ENCODE measurements at regions not wholly inside any gene's neighbourhood (a gene's known extent, or its start where the extent isn't known, plus 50 kb on each side); places are given as distances from the start of the nearest gene placed in this dataset.

- no peak for TF ChIP-seq CEBPB (IDR thresholded peaks at IDR 0.05; ENCODE audit: low read depth, low read length)
- TF ChIP-seq POLR2A (IDR thresholded peaks at IDR 0.05; ENCODE audit: control extremely low read depth in 1 of 2, low read depth in 2 of 2, low read length in 2 of 2) = no peak
- TF ChIP-seq CTCF (IDR thresholded peaks at IDR 0.05; ENCODE audit: control extremely low read depth in 1 of 3, insufficient read depth in 1 of 3, low read depth in 1 of 3, low read length in 3 of 3) = no peak
- TF ChIP-seq EZH2 (IDR thresholded peaks at IDR 0.05; ENCODE audit: low read depth, low read length, severe bottlenecking) = no peak
- no peak for TF ChIP-seq CREB1 (IDR thresholded peaks at IDR 0.05)
- TF ChIP-seq GABPA (IDR thresholded peaks at IDR 0.05; ENCODE audit: borderline replicate concordance, insufficient read depth, low read length) = no peak
- TF ChIP-seq BRCA1 (IDR thresholded peaks at IDR 0.05; ENCODE audit: low read depth, low read length) = no peak
- no peak for TF ChIP-seq TAF1 (IDR thresholded peaks at IDR 0.05; ENCODE audit: low read depth, low read length)
- TF ChIP-seq KDM5A (IDR thresholded peaks at IDR 0.05; ENCODE audit: low read length) = no peak
These were observed 246.4 kb upstream of the PTBP2 start for GRCh38 chr1:96474985-96475743.

Measured in H1 (cell line).